ENCODE measurements at regions not wholly inside any gene's neighbourhood (a gene's known extent, or its start where the extent isn't known, plus 50 kb on each side); places are given as distances from the start of the nearest gene placed in this dataset.
"Not testable (repeated sequence)": the region's sequence is repeated elsewhere in the genome, so short reads cannot be mapped to it uniquely, and the experiment has no call there.

DNA sequence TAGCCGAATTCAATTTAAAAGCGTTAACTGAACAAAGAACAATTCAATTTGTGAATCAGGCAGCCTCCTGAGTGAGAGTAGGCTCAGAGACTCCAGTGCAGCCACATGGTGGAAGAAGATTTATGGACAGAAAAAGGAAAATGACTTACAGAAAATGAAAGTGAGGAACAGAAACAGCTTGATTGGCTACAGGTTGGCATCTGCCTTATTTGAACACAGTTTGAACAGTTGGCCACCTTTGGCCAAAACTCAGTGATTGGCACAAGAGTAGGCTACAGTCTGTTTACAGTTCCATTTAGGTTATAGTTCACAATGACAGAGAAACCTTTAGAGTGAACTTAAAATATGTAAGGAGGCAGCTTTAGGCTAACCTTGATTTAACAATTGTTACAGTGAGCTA lies 86.3 kb upstream of the CCDC71L start:
- H4K20me1 ChIP-seq (ENCODE audit: insufficient read depth, low read length); H3K4me3 ChIP-seq (ENCODE audit: insufficient read depth, low read depth, low read length); H3K9me1 ChIP-seq (ENCODE audit: insufficient read depth, low read length); H3K4me1 ChIP-seq (ENCODE audit: control insufficient read depth, insufficient read depth, low read length); BruUV-seq (replicated peaks); POLR2A ChIA-PET (ENCODE audit: unreplicated experiment); H2BK5ac ChIP-seq (ENCODE audit: low read depth, low read length, poor library complexity, severe bottlenecking); in situ Hi-C loops (cut with MboI; ENCODE audit: low sequenced_read_pairs); intact Hi-C loops (cut with micrococcal nuclease); H3K56ac ChIP-seq (ENCODE audit: extremely low read depth, insufficient read depth, low read length); H3K79me1 ChIP-seq (ENCODE audit: low read depth in 1 of 2, low read length in 2 of 2); H4K91ac ChIP-seq (ENCODE audit: insufficient read depth, low read depth, low read length); H3K27me3 ChIP-seq (ENCODE audit: control insufficient read depth, insufficient read depth, low read length); H2AK5ac ChIP-seq (ENCODE audit: low read depth, low read length); dilution Hi-C loops (cut with HindIII; ENCODE audit: low sequenced_read_pairs, unreplicated experiment); H3K9me3 ChIP-seq (ENCODE audit: control insufficient read depth, insufficient read depth, low read length); H3K36me3 ChIP-seq (ENCODE audit: control insufficient read depth, insufficient read depth, low read length); H3K27ac ChIP-seq (ENCODE audit: insufficient read depth, low read length); DNase-seq; H2AK9ac ChIP-seq (replicated peaks; ENCODE audit: low read depth, low read length, poor library complexity); H2AFZ ChIP-seq (replicated peaks; ENCODE audit: low read length, poor library complexity): not testable (repeated sequence)
- WGBS, 2 experiments (ENCODE audit: extremely low coverage in 2 of 2, insufficient read length in 1 of 2) = no CpG with 5 or more reads among the region's 2 CpGs
- peak overlapping the region; percentile 28; the same call in 1 of the 2 replicates for H3K23ac ChIP-seq (ENCODE audit: low read depth, low read length)
- 0 out of 2 replicates have a peak overlapping the region, but pooled peaks have one; percentile 7 for H3K4ac ChIP-seq (ENCODE audit: low read depth, low read length)
- peak overlapping the region; percentile 1; the same call in 1 of the 2 replicates for H4K5ac ChIP-seq (ENCODE audit: low read depth, low read length)
- peak overlapping the region; percentile 37 for H2BK120ac ChIP-seq (ENCODE audit: low read depth, low read length)
- H2BK20ac ChIP-seq (ENCODE audit: low read depth, low read length) = peak overlapping the region; percentile 59; the same call in 1 of the 2 replicates
- H3K4me2 ChIP-seq (ENCODE audit: low read depth, low read length) = peak overlapping the region; percentile 88
- H3K14ac ChIP-seq (replicated peaks; ENCODE audit: low read depth, low read length) = peak overlapping the region; percentile 35
- peak overlapping the region; percentile 66; the same call in 1 of the 3 replicates for H2BK15ac ChIP-seq (ENCODE audit: low read depth, low read length)
- ATAC-seq (ENCODE audit: low read depth) = peak; percentile 24; the same call in 1 of the 2 replicates
- CTCF ChIA-PET = interaction anchor here (1.1 kb wide), 1 partner anchor 205 kb away, joined by 3 read pairs; no protein-coding TSS in a partner anchor
- peak overlapping the region; percentile 46; the same call in 1 of the 2 replicates for H3K9ac ChIP-seq (ENCODE audit: low read depth, low read length)
- peak overlapping the region; percentile 57; the same call in 1 of the 2 replicates for H3K18ac ChIP-seq (ENCODE audit: low read depth, low read length)
- H4K8ac ChIP-seq (ENCODE audit: low read depth in 2 of 2, low read length in 2 of 2) = peak overlapping the region; percentile 34 to 77; a peak in 3 of 4 replicates
